ENCODE measurements at regions not wholly inside any gene's neighbourhood (a gene's known extent, or its start where the extent isn't known, plus 50 kb on each side); places are given as distances from the start of the nearest gene placed in this dataset.

DNA sequence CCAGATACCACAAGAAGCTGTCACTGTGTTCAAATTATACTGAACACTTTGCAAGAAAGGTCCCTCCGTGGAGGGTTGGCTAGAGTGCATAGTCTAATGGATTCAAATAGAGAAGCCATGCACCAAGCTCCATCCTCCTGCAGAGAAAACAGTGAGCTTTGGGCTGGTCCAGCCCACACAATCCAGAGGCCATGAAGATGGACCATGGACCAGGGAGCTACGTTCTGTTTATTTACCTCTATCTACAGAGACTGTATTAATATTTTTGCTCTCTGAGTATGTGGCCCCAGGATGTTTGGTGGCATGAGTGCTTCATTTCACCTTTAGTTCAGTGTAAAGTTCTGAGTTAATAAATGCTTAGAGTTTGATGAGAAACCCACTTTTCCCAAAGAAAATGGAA is 114.8 kb upstream of the PJA2 start:
- TF ChIP-seq CTCF (IDR thresholded peaks at IDR 0.05) (no peak), POLR2A (IDR thresholded peaks at IDR 0.05) (no peak)
